GM21576 (cell line): ENCODE measurements at regions not wholly inside any gene's neighbourhood (a gene's known extent, or its start where the extent isn't known, plus 50 kb on each side); places are given as distances from the start of the nearest gene placed in this dataset.

Experiments used
- ATAC-seq: cut with Tn5 transposase; IDR thresholded peaks from one replicate; pipeline ENCODE4 v1.9.1; 2021; ENCODE audit warnings: mild to moderate bottlenecking, moderate library complexity; ENCODE audit not compliant: unreplicated experiment

GRCh38 chr9:27861887-27862286 lies 288.6 kb upstream of the C9orf72 start:
- no peak for ATAC-seq

- no peak for ATAC-seq
Measured at GRCh38 chr9:27864644-27865438, 291.6 kb upstream of the C9orf72 start.

GRCh38 chr9:27866741-27867140 lies 293.5 kb upstream of the C9orf72 start:
- ATAC-seq, result no peak

- no peak for ATAC-seq
Measured at GRCh38 chr9:27870404-27870803, 297.1 kb upstream of the C9orf72 start.

GRCh38 chr9:27880156-27880555 lies 306.9 kb upstream of the C9orf72 start:
- no peak for ATAC-seq

GRCh38 chr9:27880635-27881034 lies 307.4 kb upstream of the C9orf72 start:
- no peak for ATAC-seq

- ATAC-seq, result peak; percentile 100
Measured at GRCh38 chr9:27888661-27889295, 315.5 kb upstream of the C9orf72 start.

GRCh38 chr9:27924502-27924901 lies 351.2 kb upstream of the C9orf72 start:
- ATAC-seq, result no peak

- ATAC-seq, result no peak
Measured at GRCh38 chr9:27925815-27926214, 352.5 kb upstream of the C9orf72 start.

GRCh38 chr9:27929841-27930240 lies 356.6 kb upstream of the C9orf72 start:
- no peak for ATAC-seq

- ATAC-seq, result no peak
Measured at GRCh38 chr9:27933210-27934025, 360.1 kb upstream of the C9orf72 start.

- ATAC-seq, result no peak
Measured at GRCh38 chr9:27934471-27934870, 361.2 kb upstream of the C9orf72 start.

GRCh38 chr9:27939186-27939585 lies 365.9 kb upstream of the C9orf72 start:
- ATAC-seq, result no peak

- ATAC-seq, result no peak
Measured at GRCh38 chr9:27940535-27940934, 367.3 kb upstream of the C9orf72 start.

GRCh38 chr9:27943501-27943900 lies 370.2 kb upstream of the C9orf72 start:
- no peak for ATAC-seq

- no peak for ATAC-seq
Measured at GRCh38 chr9:27945386-27945785, 372.1 kb upstream of the C9orf72 start.

- ATAC-seq, result no peak
Measured at GRCh38 chr9:27950382-27950781, 377.1 kb upstream of the C9orf72 start.

GRCh38 chr9:27954858-27955257 lies 381.6 kb upstream of the C9orf72 start:
- ATAC-seq, result no peak

GRCh38 chr9:27963836-27964235 lies 390.6 kb upstream of the C9orf72 start:
- ATAC-seq, result no peak

- ATAC-seq, result no peak
Measured at GRCh38 chr9:27967210-27967609, 393.9 kb upstream of the C9orf72 start.

GRCh38 chr9:27977931-27978330 lies 404.6 kb upstream of the C9orf72 start:
- ATAC-seq, result no peak

GRCh38 chr9:27985714-27986113 lies 412.4 kb upstream of the C9orf72 start:
- ATAC-seq, result no peak
